RWPE1 (cell line): ENCODE measurements at regions not wholly inside any gene's neighbourhood (a gene's known extent, or its start where the extent isn't known, plus 50 kb on each side); places are given as distances from the start of the nearest gene placed in this dataset.

Source experiments
- CTCF ChIA-PET: fragments of 350-600 bp; sonication (Branson Sonifier 250); formaldehyde crosslinking; extraction: SDS; loops from one replicate; lab custom pipeline; 2021; lab: Yijun Ruan, JAX
- POLR2A ChIA-PET: fragments of 400-600 bp; formaldehyde crosslinking; extraction: SDS; loops from one replicate; lab custom pipeline; 2020; ENCODE audit warnings: antibody characterized with exemption; ENCODE audit not compliant: low non-redundant PET; lab: Yijun Ruan, JAX
- DNase-seq: peaks from one replicate; pipeline ENCODE4 v3.0.0; 2012; ENCODE audit warnings: low spot score
- H3K27ac ChIP-seq: fragments of 450-650 bp; 2 replicates; pipeline ENCODE4 v1.5.1; 2017
- TF ChIP-seq, protein P1 (sequence below): fragments of 450-650 bp; conservative IDR thresholded peaks from 2 replicates; pipeline ENCODE4 v1.5.1; 2017; ENCODE audit warnings: low read depth, mild to moderate bottlenecking

DNA sequence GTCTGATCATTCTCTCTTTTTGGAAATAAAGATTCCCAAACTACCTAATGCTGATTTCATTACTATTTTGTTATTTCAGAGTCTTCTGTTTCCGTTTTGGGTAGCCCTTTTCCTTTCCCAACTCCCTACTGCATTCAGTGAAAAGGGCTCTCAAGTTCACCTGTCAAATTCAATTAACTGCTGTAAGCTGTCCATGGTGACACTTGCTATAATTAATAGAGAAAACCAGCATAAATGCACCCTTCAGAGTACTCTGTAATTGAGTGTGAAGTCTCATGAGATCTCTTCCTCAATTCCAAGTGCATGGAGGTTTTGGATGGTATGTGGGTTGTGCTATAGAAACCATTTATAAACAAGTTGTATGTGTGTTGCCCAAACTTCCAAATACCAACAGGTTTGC lies 187.2 kb downstream of the RPL10L start:
- no peak overlapping the region for H3K27ac ChIP-seq
- TF ChIP-seq, protein P1, sequence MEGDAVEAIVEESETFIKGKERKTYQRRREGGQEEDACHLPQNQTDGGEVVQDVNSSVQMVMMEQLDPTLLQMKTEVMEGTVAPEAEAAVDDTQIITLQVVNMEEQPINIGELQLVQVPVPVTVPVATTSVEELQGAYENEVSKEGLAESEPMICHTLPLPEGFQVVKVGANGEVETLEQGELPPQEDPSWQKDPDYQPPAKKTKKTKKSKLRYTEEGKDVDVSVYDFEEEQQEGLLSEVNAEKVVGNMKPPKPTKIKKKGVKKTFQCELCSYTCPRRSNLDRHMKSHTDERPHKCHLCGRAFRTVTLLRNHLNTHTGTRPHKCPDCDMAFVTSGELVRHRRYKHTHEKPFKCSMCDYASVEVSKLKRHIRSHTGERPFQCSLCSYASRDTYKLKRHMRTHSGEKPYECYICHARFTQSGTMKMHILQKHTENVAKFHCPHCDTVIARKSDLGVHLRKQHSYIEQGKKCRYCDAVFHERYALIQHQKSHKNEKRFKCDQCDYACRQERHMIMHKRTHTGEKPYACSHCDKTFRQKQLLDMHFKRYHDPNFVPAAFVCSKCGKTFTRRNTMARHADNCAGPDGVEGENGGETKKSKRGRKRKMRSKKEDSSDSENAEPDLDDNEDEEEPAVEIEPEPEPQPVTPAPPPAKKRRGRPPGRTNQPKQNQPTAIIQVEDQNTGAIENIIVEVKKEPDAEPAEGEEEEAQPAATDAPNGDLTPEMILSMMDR, result no peak
- no peak for DNase-seq
- ChIA-PET CTCF (interaction anchor here (0.7 kb wide), 1 partner anchor 13 kb away, joined by 3 read pairs; no protein-coding TSS in a partner anchor), POLR2A (no interaction called here)

DNA sequence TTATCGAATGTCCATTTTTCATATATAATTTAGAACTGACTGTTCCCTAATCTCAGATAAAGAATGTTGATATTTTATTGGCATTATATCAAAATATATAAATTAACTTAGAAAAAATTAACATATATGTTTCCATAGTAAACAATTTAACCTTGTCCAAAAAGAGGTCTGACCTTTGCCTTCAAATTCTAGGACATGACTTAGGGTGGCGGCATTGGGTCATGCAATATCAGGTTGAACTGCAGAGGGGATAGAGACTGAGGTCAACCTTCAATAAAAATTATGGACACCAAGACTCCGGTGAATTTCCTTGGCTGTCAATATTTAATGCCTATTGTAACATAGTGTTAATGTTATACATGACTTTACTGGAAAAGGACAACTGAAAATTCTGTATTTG lies 199.8 kb downstream of the RPL10L start:
- TF ChIP-seq, protein P1, result no peak
- no peak overlapping the region for H3K27ac ChIP-seq
- ChIA-PET CTCF (no interaction called here), POLR2A (no interaction called here)
- no peak for DNase-seq

DNA sequence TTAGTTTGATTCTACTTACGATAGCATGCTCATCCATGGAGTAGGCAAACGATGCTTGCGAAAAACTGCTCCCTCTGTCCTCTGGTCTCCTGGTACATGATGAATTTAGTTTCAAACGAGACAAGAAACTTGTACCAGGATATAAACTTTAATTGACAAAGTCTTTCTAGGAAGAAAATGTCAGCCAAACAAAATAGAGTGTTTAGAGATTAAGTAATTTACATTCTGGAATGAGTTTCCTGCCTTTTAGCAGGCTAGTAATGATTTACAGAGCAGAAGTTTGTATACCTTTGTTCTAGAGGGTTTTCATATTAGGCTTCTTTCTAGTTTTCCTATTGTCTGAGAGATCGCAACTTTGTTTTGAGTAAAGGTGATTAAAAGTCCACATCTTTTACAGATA lies 206.9 kb downstream of the RPL10L start:
- TF ChIP-seq, protein P1, result no peak
- no peak overlapping the region for H3K27ac ChIP-seq
- DNase-seq, result no peak
- ChIA-PET CTCF (interaction anchor here (0.6 kb wide), 1 partner anchor 59 kb away, joined by 3 read pairs; no protein-coding TSS in a partner anchor), POLR2A (no interaction called here)

DNA sequence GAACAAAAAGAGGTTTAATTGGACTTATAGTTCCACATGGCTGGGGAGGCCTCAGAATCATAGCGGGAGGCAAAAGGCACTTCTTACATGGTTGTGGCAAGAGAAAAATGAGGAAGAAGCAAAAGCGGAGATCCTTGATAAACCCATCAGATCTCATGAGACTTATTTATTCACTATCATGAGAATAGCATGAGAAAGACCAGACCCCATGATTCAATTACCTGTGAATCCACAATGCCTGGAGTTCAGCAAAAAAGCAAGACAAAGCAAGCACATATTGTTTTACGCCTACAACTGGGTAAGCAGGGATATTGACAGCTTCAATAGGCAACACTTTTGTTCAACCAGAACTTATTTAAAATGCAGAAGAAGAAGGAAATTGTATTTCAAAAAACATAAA lies 218.2 kb downstream of the RPL10L start:
- no peak overlapping the region for H3K27ac ChIP-seq
- TF ChIP-seq, protein P1, result no peak
- DNase-seq, result no peak
- ChIA-PET CTCF (no interaction called here), POLR2A (no interaction called here)

DNA sequence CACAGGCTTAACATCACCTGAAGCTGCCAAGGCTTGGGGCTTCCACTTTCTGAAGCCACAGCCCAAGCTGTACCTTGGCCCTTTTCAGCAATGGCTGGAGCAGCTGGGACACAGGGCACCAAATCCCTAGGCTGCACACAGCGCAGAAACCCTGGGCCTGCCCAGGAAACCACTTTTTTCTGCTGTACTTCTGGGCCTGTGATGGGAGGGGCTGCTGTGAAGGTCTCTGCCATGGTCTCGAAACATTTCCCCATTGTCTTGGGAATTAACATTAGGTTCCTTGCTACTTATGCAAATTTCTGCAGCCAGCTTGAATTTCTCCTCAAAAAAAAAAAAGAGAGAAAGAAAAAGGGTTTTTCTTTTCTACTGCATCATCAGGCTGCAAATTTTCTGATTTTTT lies 219.1 kb downstream of the RPL10L start:
- CTCF ChIA-PET, result no interaction called here
- no peak for DNase-seq
- POLR2A ChIA-PET, result no interaction called here
- TF ChIP-seq, protein P1, result no peak
- H3K27ac ChIP-seq, result no peak overlapping the region

DNA sequence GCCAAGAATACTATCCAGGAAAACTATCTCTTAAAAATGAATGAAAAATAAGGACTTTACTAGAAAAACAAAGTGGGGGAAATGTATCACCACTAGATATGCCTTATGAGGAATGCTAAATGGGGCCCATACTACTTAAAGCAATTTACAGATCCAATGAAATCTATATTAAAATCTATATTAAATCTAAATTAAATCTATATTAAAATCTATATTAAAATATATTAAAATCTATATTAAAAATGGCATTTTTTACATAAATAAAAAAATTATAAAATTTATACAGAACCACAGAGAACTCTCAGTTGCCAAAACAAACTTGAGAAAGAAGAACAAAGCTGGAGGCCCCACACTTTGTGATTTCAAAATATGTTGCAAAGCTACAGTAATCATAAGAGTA lies 234.5 kb downstream of the RPL10L start:
- TF ChIP-seq, protein P1, result no peak
- ChIA-PET CTCF (interaction anchor here (0.6 kb wide), 1 partner anchor 907 kb away, joined by 5 read pairs; no protein-coding TSS in a partner anchor), POLR2A (no interaction called here)
- DNase-seq, result no peak
- H3K27ac ChIP-seq, result no peak overlapping the region
